ENCODE measurements at regions not wholly inside any gene's neighbourhood (a gene's known extent, or its start where the extent isn't known, plus 50 kb on each side); places are given as distances from the start of the nearest gene placed in this dataset.

DNA sequence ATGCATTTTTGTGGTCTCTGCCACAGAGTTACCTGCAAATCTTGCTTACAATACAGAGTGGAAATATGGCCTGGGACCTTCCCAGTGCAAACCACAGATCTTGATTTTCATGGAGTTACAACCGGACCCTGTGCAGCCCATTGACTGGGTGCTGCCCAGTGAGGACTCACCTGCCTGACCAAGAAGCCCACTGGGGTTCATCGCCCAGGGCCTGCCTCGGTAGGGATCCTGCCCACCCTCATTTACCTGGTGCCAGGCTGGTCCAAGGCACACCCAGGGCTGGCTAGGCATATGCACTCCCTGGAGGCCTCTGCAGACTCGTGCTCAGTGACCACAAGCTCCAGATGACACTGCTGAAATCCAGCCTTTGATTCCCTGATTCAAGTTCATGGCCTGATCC is 572.7 kb downstream of the NPHP4 start:
- TF ChIP-seq, protein P1, sequence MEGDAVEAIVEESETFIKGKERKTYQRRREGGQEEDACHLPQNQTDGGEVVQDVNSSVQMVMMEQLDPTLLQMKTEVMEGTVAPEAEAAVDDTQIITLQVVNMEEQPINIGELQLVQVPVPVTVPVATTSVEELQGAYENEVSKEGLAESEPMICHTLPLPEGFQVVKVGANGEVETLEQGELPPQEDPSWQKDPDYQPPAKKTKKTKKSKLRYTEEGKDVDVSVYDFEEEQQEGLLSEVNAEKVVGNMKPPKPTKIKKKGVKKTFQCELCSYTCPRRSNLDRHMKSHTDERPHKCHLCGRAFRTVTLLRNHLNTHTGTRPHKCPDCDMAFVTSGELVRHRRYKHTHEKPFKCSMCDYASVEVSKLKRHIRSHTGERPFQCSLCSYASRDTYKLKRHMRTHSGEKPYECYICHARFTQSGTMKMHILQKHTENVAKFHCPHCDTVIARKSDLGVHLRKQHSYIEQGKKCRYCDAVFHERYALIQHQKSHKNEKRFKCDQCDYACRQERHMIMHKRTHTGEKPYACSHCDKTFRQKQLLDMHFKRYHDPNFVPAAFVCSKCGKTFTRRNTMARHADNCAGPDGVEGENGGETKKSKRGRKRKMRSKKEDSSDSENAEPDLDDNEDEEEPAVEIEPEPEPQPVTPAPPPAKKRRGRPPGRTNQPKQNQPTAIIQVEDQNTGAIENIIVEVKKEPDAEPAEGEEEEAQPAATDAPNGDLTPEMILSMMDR (IDR thresholded peaks at IDR 0.05): no peak
- TF ChIP-seq POLR2A (IDR thresholded peaks at IDR 0.05): no peak

All from breast epithelium (tissue), 3 donors.